ENCODE measurements at regions not wholly inside any gene's neighbourhood (a gene's known extent, or its start where the extent isn't known, plus 50 kb on each side); places are given as distances from the start of the nearest gene placed in this dataset.
"Not testable (repeated sequence)": the region's sequence is repeated elsewhere in the genome, so short reads cannot be mapped to it uniquely, and the experiment has no call there.

DNA sequence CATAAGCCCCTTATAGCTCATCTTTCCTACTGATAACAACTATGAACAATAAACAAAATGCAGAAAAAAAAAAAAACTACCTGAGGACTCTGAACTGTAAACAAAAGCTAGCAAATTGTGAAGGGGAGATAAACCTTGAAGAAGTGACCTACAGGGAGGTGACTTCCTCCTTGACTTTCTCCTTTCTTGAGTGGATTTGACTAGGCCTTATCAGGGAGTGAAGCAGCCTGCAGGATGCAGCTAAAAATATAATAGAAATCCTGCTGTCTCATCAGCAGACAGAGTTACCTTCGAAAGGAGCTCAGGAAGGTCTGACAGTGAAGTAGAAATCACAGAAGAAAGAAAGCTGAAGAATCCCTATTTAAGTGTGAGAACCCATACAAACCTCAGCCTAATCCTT is 322.0 kb upstream of the HTR1E start:
- no peak for DNase-seq (ENCODE audit: low spot score)

DNA sequence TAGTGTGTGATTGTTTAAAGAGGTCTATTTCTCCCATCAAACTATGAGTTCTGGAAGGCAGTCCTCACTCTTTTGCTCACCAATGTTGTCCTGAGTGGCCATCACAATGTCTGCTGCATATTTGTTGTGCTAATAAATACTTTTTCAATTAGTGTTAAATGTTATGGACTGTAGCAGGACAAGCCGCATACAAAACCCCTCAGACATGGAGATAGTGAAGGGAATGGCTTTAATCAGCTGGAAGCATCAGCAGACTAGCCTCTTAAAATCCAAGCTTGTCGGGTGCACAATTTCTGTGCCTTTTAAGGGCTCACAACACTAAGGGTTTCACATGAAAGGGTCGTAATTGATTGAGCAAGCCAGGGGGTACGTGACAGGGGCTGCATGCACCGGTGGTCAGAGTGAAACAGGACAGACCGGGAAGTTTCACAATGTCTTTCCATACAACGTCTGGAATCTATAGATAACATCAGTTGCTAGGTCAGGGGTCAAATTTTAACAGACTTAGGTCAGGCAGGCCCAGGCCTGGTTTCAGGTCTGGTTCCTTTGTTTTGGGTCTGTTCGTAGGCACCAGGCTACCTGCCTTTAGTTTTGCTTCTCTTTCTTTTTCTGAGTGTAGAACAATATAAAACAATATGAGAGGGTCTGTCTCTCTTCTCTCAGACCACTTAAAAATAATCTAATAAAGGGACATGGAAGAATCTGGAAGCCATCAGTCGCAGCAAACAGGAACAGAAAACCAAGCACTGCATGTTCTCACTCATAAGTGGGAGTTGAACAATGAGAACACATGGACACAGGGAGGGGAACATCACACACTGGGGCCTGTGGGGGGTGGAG is 327.6 kb upstream of the HTR1E start:
- no peak for DNase-seq (ENCODE audit: low spot score)

DNA sequence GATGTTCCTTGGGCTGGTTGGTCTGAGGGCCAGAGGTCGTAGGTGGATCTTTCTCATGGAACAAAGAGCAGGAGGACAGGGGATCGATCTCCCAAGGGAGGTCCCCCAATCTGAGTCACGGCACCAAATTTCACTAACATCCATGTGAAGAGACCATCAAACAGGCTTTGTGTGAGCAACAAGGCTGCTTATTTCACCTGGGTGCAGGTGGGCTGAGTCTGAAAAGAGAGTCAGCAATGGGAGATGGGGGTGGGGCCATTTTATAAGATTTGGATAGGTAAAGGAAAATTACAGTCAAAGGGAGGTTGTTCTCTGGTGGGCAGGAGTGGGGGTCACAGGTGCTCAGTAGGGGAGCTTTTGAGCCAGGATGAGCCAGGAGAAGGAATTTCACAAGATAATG is 334.0 kb upstream of the HTR1E start:
- DNase-seq (ENCODE audit: low spot score), result not testable (repeated sequence)

DNA sequence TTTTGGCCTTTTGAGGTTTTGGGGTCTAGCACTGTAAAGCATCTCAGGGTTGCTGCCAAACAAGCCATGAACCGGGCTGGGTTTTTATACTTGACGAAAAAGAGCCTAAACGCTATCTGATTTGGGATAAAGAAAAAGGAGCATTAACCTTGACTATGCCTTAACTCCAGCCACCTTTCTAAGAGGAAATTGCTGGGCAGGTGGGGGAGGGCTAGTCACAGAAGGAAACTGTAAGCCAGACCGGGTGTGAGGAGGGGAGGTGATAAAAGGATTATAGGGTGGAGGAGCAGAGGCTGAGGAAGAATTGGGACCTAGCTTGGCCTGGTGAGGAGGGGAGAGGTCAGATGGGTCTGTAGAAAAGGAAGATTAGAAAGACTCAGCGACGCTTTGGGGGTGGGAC is 335.2 kb upstream of the HTR1E start:
- not testable (repeated sequence) for DNase-seq (ENCODE audit: low spot score)

DNA sequence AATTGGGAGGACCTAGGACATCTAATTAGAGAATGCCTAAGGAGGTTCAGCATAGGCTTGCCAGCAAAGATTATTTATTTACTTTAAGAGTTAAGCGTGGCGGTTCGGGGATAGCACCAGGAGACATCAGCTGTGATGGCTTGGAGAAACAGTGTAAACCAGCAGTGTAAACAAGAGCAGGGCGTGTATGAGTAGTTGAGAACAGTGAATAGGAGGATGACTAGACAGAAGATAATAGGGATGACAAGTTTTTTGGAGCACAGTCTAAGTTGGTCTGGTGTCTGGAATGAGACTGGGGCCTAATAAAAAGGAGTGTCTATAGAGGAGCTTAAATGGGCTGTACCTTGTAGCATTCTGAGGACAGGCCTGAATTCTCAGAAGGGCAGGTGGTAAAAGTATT is 338.4 kb upstream of the HTR1E start:
- not testable (repeated sequence) for DNase-seq (ENCODE audit: low spot score)

DNA sequence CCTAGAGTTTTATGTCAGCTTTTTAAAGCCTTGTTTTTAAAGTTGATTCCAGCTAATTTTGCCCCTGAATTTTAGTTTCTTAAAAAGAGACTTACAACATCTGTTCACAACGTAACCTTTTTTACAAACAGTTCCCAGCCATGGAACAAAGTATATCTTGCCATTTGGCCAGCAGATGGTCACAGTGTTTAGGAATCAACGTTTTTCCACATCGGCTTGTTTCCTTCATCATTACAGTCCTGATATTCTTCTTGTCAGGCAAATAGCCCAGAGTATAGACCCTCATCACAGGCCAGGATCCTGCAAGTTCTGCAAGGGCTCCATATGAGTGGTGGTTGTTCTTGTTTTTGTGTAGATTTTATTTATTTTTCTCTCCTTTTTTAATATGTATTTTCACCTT is 341.7 kb upstream of the HTR1E start:
- no peak for DNase-seq (ENCODE audit: low spot score)

DNA sequence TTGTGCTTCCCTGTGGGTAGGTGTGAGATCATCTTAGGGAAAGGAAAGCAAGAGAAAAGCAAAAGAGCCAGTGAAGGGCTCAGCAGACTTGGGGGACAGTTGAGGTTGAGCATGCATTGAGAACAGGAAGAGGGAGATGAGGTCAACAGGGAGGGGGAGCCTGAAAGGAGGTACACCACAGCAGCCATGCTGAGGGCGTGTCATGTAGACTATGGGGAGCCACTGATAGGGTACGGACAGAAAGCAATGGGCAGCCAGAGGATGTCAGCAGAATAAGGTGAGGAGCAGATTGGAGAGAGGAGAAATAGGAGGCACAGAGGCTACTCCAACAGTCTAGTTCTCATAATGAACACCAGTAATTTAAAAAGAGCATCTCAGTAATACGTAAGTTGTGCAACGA is 351.1 kb upstream of the HTR1E start:
- DNase-seq (ENCODE audit: low spot score), result no peak

DNA sequence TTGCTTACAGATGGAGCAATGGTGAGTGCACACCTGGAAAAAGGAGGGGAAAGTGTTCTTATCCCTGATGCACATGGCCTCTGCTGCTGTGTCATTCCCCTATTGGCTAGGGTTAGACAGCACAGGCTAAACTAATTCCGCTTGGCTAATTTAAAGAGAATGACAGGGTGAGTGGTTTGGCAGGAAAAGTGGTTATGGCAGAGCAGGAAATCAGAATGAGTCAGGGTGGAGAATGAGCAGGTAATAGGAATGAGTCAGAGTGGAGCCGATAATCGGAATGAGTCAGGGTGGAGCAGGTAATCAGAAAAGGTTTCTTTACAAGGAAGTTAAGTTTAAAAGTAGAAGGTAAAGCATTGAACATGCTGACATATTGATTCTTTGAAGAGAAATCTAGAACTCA is 355.5 kb upstream of the HTR1E start:
- no peak for DNase-seq (ENCODE audit: low spot score)

DNA sequence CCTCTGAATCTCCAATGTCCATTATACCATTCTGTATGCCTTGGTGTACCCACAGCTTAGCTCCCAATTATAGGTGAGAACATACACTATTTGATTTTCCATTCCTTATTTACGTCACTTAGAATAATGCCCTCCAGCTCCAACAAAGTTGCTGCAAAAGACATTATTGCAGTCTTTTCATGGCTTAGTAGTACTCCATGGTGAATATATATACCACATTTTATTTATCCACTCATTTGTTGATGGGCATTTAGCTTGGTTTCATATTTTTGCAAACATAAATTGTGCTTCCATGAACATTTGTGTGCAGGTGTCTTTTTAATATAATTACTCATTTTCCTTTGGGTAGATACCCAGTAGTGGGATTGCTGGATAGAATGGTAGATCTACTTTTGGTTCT is 374.1 kb upstream of the HTR1E start:
- DNase-seq (ENCODE audit: low spot score), result no peak

DNA sequence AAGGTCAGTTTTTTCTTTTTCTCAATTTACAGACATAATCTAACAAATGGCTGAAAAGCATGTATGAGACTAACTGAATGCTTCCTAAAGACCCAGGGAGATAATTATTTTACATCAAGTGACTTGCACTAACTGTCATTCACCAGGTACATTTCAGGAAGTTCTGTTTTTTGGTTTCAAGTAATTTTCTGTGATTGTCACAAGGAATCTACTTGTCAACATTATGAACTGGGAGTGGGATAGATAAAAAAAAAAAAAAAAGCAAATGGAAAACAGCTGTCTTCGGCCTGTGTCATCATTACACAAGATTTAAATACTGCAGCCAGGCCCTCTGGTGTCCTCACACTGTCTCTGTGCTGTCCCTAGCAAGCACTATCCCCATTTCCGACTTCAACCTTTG is 379.0 kb upstream of the HTR1E start:
- no peak for DNase-seq (ENCODE audit: low spot score)

DNA sequence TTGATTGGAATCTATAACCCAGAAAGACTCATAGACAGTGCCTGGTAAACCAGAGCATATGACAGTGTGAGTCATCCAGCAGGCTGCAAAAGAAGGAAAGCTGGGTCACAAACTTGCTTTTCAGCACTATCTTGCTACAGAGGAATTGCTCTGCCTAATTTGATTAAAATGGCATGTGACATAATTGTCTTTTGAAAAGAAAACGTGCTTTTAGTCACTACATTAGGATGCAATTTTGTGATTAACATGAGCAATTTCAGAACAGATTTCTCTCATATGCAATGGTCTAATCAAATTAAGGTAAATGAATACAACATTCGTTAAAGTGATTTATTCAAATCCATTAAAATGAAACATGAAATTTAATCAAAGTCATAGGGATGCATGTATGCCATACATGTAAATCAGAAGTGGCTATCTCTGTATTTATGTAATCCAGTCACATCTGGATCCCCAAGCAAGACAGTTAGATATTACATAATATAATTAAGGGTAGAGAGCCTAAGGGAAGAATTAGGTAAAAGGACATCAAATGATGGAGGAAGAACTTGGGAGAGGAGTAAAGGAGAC is 400.0 kb upstream of the HTR1E start:
- DNase-seq (ENCODE audit: low spot score), result no peak

DNA sequence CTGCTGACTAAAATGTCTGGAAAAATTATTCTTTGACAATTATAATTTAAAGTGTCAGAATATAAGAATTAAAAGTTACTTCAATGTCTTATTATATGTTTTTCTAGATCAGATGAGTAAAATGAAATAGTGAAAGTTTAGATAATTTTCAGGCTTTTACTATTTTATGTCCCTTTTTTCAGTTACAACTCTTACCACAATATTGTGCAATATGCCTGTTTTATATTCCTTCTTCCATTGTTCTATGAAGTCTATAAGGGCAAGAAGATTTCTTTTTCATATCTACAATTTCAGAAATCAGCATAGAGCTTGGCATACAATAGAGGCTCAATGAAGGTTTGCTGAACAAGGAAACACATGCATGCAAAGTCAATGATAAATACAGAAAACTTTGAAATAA is 401.2 kb upstream of the HTR1E start:
- no peak for DNase-seq (ENCODE audit: low spot score)

DNA sequence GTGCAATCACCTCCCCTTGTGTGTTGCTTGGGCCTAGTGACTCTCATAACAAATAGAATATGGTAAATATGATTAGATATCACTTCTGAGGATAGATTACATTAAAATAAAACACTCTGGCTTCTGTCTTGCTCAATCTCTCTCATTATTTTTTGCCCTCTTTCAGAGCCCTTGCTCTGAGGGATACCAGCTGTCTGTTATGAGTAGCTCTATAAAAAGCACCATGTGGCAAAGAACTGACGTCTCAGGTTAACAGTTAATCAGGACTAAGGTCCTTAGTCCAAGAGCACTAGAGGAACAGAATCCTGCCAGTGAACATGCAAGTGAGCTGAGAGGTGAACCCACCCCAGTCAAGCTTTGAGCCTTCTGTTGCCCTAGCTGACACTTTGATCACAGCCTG is 402.2 kb upstream of the HTR1E start:
- no peak for DNase-seq (ENCODE audit: low spot score)

DNA sequence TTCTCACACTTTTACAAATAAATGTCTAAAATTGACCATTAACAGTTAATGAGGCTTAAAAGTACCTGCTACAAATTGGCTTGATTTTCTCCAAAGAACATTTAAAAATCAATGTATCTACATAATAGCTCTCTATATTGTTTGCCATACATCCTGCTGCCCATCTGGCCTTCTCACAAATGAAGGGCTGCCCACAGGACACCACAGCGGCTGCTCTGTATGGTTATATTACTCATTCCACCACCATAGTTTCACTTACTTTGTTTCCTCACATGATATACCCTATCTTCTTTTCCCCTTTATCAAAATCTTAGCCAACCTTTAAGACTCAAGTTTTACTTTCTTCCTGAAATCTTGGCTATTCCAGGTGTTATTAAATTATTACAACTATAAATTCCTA is 407.7 kb upstream of the HTR1E start:
- no peak for DNase-seq (ENCODE audit: low spot score)

DNA sequence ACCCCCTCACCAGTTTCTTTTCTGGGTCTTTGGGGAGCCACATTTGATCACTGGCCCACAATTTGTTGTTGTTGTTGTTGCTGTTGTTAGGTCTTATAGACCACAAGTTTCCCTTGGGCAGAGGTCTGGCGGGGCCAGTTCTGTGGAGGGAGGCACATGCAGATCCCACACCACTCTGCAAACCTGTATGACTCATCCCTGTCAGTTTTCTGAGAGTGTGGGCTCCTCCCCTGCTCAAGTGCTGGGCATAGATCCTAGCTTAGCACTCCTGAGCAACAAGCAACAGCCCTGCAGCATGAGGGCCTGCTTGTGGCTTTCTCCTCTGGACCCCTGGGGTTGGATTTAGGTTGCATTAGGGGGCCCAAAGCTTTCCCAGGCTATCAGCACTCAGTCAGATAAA is 411.1 kb upstream of the HTR1E start:
- DNase-seq (ENCODE audit: low spot score), result no peak

DNA sequence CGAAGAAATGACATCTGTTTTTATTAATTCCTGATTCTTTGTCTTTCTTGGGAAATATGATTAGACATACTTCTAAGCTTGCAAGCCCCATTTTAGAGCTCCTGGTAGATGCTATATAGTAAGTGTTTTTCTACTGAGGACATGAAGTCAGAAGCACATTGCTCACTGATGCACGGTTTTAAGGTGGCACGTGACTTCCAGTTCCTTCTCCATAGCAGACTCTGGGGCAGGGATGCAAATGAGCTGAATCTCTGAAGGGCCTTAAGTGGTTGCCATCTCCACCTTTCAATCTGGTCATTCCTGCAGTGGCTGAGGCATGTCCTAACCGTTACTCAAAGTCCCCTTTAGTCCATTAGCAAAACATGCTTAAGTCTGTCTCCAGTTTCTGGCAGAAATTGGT is 421.2 kb upstream of the HTR1E start:
- DNase-seq (ENCODE audit: low spot score), result no peak

DNA sequence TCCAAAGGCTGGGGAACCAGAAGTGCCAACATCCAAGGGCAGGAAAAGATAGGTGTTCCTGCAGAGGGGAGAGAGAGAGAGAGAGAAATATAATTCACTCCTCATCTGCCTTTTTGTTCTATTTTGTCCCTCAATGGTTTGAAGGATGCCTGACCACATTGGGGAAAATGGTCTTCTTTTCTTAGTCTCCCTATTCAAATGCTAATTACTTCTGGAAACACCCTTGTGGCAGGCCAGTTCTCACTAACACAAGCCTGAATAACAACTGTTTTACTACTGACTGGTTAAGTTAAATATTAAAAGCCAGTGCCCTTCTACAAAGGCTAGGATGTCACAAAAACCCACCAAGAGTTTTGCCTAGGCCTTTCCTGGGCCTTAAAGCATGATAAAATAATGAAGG is 425.4 kb upstream of the HTR1E start:
- no peak for DNase-seq (ENCODE audit: low spot score)

DNA sequence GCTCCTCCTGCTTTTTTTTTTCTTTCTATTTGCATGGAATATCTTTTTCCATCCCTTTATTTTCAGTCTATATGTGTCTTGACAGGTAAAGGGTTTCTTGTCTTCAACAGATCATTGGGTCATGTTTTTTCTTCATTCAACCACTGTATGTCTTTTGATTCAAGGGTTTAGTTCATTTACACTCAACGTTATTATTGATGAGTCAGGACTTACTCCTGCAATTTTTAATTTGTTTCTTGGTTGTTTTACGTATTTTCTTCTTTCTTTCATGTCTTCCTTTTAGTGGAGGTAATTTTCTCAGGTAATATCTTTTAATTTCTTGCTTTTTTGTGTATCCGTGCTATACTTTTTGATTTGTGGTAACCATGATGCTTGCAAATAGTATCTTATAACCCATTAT is 429.1 kb upstream of the HTR1E start:
- DNase-seq (ENCODE audit: low spot score), result no peak

DNA sequence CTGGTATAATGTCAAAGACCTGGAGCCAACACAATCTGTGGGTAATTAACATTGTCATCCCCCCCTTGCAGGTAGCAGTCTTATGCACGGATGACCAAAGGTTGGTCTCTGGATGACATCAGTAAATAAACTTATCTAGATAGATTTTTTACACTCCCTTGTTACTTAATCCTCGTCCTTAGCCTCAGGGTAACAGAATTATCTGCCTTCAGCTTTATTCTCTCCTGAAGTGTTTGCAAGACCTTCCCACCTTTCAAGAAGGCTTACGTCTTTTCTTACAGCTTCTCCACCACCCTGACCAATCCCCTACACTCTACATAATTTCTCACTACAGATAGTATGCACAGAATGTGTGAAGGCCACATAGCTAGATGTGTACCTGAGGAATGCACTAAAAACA is 434.8 kb upstream of the HTR1E start:
- no peak for DNase-seq (ENCODE audit: low spot score)

DNA sequence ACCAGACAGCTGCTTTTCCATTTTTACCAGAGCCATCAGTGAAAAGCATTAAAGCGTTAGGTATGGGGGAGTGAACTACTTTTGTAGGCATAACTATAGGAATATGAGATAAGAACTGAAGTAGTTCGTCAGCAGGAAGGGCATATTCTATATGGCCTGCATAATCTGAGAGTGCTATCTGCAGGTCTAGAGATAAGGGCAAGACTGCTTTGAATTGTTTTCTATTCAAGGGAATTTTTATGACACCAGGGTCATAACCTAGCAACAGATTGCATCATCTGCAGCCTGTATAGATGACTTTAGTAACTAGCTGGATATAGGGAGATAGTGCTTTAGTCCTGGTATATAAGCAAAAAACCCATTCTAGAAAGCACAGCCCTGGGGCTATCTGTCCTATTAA is 437.3 kb upstream of the HTR1E start:
- DNase-seq (ENCODE audit: low spot score), result no peak

DNA sequence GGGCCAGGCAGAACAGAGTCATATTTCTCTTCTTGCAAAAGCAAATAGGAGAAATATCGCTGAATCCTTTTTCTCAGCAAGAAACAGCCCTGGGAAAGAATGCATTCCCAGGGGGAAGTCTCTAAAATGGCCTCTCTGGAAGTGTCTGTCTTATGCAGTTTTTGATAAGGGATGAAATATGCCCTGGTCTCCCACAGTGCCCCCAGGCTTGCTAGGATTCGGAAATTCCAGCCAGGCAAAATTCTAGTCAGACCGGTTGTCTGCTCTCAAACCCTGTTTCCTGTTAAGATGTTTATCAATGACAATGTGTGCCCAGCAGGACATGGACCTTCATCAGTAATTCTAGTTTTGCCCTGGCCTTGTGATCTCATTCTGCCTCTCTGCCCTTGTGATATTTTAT is 448.3 kb upstream of the HTR1E start:
- DNase-seq (ENCODE audit: low spot score), result not testable (repeated sequence)

DNA sequence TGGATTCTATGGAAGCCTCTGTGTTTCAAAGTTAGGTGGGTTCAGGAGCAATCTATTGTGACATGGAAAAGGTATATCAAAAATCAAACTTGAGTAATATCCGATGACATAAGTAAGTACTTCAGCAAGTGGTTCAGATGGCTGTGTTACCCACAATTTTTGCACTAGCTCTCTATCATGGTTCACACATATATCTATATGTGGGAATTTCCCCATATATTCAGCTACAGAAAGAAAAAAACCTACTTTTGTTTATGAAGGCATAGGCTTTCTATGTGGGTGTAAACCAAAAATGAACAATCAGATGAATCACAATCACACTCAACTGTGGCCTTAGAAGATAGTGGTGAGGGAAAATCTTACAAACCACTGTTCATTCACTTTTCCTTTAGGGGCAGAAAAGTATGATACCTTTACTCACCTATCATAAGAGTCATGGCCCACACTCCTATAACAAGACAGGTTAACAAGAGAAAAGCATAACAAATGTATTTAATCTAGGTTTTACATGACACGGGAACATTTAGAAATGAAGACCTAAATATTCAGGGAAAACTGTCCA is 449.6 kb upstream of the HTR1E start:
- no peak for DNase-seq (ENCODE audit: low spot score)

DNA sequence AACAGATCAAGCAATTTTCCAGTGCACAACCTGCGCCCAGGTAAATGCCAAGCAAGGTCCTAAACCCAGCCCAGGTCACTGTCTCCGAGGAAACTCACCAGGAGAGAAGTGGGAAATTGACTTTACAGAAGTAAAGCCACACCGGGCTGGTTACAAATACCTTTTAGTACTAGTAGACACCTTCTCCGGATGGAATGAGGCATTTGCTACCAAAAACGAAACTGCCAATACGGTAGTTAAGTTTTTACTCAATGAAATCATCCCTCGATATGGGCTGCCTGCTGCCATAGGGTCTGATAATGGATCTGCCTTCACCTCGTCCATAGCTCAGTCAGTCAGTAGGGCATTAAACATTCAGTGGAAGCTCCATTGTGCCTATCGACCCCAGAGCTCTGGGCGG is 459.0 kb upstream of the HTR1E start:
- DNase-seq (ENCODE audit: low spot score), result not testable (repeated sequence)

Measured in mucosa of gallbladder (tissue), 1 donor.